ENCODE measurements at regions not wholly inside any gene's neighbourhood (a gene's known extent, or its start where the extent isn't known, plus 50 kb on each side); places are given as distances from the start of the nearest gene placed in this dataset.

GRCh38 chr11:69355959-69356702, 62.2 kb downstream of the MYEOV start:
- DNase-seq (ENCODE audit: insufficient read length, low spot score) = no peak
- FAIRE-seq = no peak
- TF ChIP-seq SPI1 (IDR thresholded peaks at IDR 0.05; ENCODE audit: low read depth, low read length) = no peak
- no peak for TF ChIP-seq TAF1 (IDR thresholded peaks at IDR 0.05; ENCODE audit: low read depth, low read length)
- no peak for TF ChIP-seq PAX5 (IDR thresholded peaks at IDR 0.05; ENCODE audit: insufficient read depth, low read length, severe bottlenecking)
- no peak for TF ChIP-seq POLR2AphosphoS5 (IDR thresholded peaks at IDR 0.05; ENCODE audit: low read depth, low read length)
- no peak for TF ChIP-seq POLR2A (IDR thresholded peaks at IDR 0.05; ENCODE audit: low read depth, low read length)
- TF ChIP-seq POU2F2 (IDR thresholded peaks at IDR 0.05; ENCODE audit: low read depth, low read length) = no peak

GRCh38 chr11:69356703-69357457, 62.9 kb downstream of the MYEOV start:
- TF ChIP-seq POU2F2 (IDR thresholded peaks at IDR 0.05; ENCODE audit: low read depth, low read length) (no peak), POLR2AphosphoS5 (IDR thresholded peaks at IDR 0.05; ENCODE audit: low read depth, low read length) (no peak), SPI1 (IDR thresholded peaks at IDR 0.05; ENCODE audit: low read depth, low read length) (no peak), TAF1 (IDR thresholded peaks at IDR 0.05; ENCODE audit: low read depth, low read length) (no peak), PAX5 (IDR thresholded peaks at IDR 0.05; ENCODE audit: insufficient read depth, low read length, severe bottlenecking) (no peak), POLR2A (IDR thresholded peaks at IDR 0.05; ENCODE audit: low read depth, low read length) (no peak)
- DNase-seq (ENCODE audit: insufficient read length, low spot score) (no peak), FAIRE-seq (no peak)

GRCh38 chr11:69357458-69358397, 63.8 kb downstream of the MYEOV start:
- no peak for TF ChIP-seq PAX5 (IDR thresholded peaks at IDR 0.05; ENCODE audit: insufficient read depth, low read length, severe bottlenecking)
- no peak for TF ChIP-seq POLR2AphosphoS5 (IDR thresholded peaks at IDR 0.05; ENCODE audit: low read depth, low read length)
- TF ChIP-seq POU2F2 (IDR thresholded peaks at IDR 0.05; ENCODE audit: low read depth, low read length) = no peak
- no peak for TF ChIP-seq TAF1 (IDR thresholded peaks at IDR 0.05; ENCODE audit: low read depth, low read length)
- TF ChIP-seq SPI1 (IDR thresholded peaks at IDR 0.05; ENCODE audit: low read depth, low read length) = no peak
- TF ChIP-seq POLR2A (IDR thresholded peaks at IDR 0.05; ENCODE audit: low read depth, low read length) = no peak
- FAIRE-seq = no peak
- DNase-seq (ENCODE audit: insufficient read length, low spot score) = no peak

GRCh38 chr11:69358398-69359020, 64.6 kb downstream of the MYEOV start:
- FAIRE-seq (no peak), DNase-seq (ENCODE audit: insufficient read length, low spot score) (no peak)
- TF ChIP-seq POLR2AphosphoS5 (IDR thresholded peaks at IDR 0.05; ENCODE audit: low read depth, low read length) (no peak), SPI1 (IDR thresholded peaks at IDR 0.05; ENCODE audit: low read depth, low read length) (no peak), POLR2A (IDR thresholded peaks at IDR 0.05; ENCODE audit: low read depth, low read length) (no peak), PAX5 (IDR thresholded peaks at IDR 0.05; ENCODE audit: insufficient read depth, low read length, severe bottlenecking) (no peak), POU2F2 (IDR thresholded peaks at IDR 0.05; ENCODE audit: low read depth, low read length) (no peak)

- FAIRE-seq (no peak), DNase-seq (ENCODE audit: insufficient read length, low spot score) (no peak)
- TF ChIP-seq SPI1 (IDR thresholded peaks at IDR 0.05; ENCODE audit: low read depth, low read length) (no peak), POLR2AphosphoS5 (IDR thresholded peaks at IDR 0.05; ENCODE audit: low read depth, low read length) (no peak), POLR2A (IDR thresholded peaks at IDR 0.05; ENCODE audit: low read depth, low read length) (no peak), POU2F2 (IDR thresholded peaks at IDR 0.05; ENCODE audit: low read depth, low read length) (no peak), PAX5 (IDR thresholded peaks at IDR 0.05; ENCODE audit: insufficient read depth, low read length, severe bottlenecking) (no peak)
Measured at GRCh38 chr11:69359735-69360480, 66.0 kb downstream of the MYEOV start.

- FAIRE-seq (no peak), DNase-seq (ENCODE audit: insufficient read length, low spot score) (no peak)
- TF ChIP-seq PAX5 (IDR thresholded peaks at IDR 0.05; ENCODE audit: insufficient read depth, low read length, severe bottlenecking) = no peak
- TF ChIP-seq SPI1 (IDR thresholded peaks at IDR 0.05; ENCODE audit: low read depth, low read length) = no peak
- TF ChIP-seq POU2F2 (IDR thresholded peaks at IDR 0.05; ENCODE audit: low read depth, low read length) = no peak
Measured at GRCh38 chr11:69360606-69361005, 66.7 kb downstream of the MYEOV start.

- TF ChIP-seq PAX5 (IDR thresholded peaks at IDR 0.05; ENCODE audit: insufficient read depth, low read length, severe bottlenecking) = no peak
- TF ChIP-seq POU2F2 (IDR thresholded peaks at IDR 0.05; ENCODE audit: low read depth, low read length) = no peak
- FAIRE-seq = no peak
Measured at GRCh38 chr11:69361048-69361447, 67.1 kb downstream of the MYEOV start.

GRCh38 chr11:69361466-69361865, 67.5 kb downstream of the MYEOV start:
- DNase-seq (ENCODE audit: insufficient read length, low spot score) (no peak), FAIRE-seq (no peak)
- TF ChIP-seq POLR2AphosphoS5 (IDR thresholded peaks at IDR 0.05; ENCODE audit: low read depth, low read length) (no peak), SPI1 (IDR thresholded peaks at IDR 0.05; ENCODE audit: low read depth, low read length) (no peak), PAX5 (IDR thresholded peaks at IDR 0.05; ENCODE audit: insufficient read depth, low read length, severe bottlenecking) (no peak), POU2F2 (IDR thresholded peaks at IDR 0.05; ENCODE audit: low read depth, low read length) (no peak)

More at GRCh38 chr11:69361048-69361447, 67.1 kb downstream of the MYEOV start:
- no peak for DNase-seq (ENCODE audit: insufficient read length, low spot score)

Measured in GM12891 (cell line).